Loucy (cell line): ENCODE measurements at regions not wholly inside any gene's neighbourhood (a gene's known extent, or its start where the extent isn't known, plus 50 kb on each side); places are given as distances from the start of the nearest gene placed in this dataset.

Experiments used
- H2AFZ ChIP-seq: fragments of 200-600 bp; sonication (generic); 2 replicates; pipeline ENCODE4 v1.6.0; 2016; ENCODE audit warnings: antibody characterized with exemption, mild to moderate bottlenecking, low read length, moderate library complexity
- H3F3A ChIP-seq: fragments of 200-600 bp; 2 replicates; pipeline ENCODE4 v1.6.0; 2016; ENCODE audit warnings: antibody characterized with exemption, low read depth, mild to moderate bottlenecking
- H3K27me3 ChIP-seq: fragments of 200-600 bp; sonication (generic); 2 replicates; pipeline ENCODE4 v1.6.1; 2014; ENCODE audit warnings: low read length, mild to moderate bottlenecking; ENCODE audit not compliant: insufficient read depth, poor library complexity, severe bottlenecking
- H3K36me3 ChIP-seq: fragments of 200-600 bp; sonication (generic); 2 replicates; pipeline ENCODE4 v1.6.1; 2016; ENCODE audit warnings: low read length; ENCODE audit not compliant: insufficient read depth
- H3K4me1 ChIP-seq: fragments of 200-600 bp; sonication (generic); 2 replicates; pipeline ENCODE4 v1.5.1; 2014; ENCODE audit warnings: low read length, mild to moderate bottlenecking; ENCODE audit not compliant: insufficient read depth, poor library complexity, severe bottlenecking
- H3K4me2 ChIP-seq: fragments of 200-600 bp; sonication (generic); 2 replicates; pipeline ENCODE4 v1.6.0; 2014; ENCODE audit warnings: antibody characterized with exemption, low read length, low read depth, mild to moderate bottlenecking; ENCODE audit not compliant: poor library complexity, severe bottlenecking
- H3K4me3 ChIP-seq: fragments of 200-600 bp; sonication (generic); 2 replicates; pipeline ENCODE4 v1.5.1; 2014; ENCODE audit warnings: low read length, mild to moderate bottlenecking, mixed read lengths; ENCODE audit not compliant: poor library complexity, severe bottlenecking
- H3K79me2 ChIP-seq: fragments of 200-600 bp; sonication (generic); 2 replicates; pipeline ENCODE4 v1.6.1; 2014; ENCODE audit warnings: low read length; ENCODE audit not compliant: insufficient read depth
- H3K9ac ChIP-seq: fragments of 200-600 bp; sonication (generic); 2 replicates; pipeline ENCODE4 v1.6.0; 2014; ENCODE audit warnings: mild to moderate bottlenecking, low read depth, low read length, moderate library complexity; ENCODE audit not compliant: poor library complexity, severe bottlenecking
- H3K9me2 ChIP-seq: fragments of 200-600 bp; sonication (generic); replicated peaks from 2 replicates; pipeline ENCODE4 v1.6.1; 2016; ENCODE audit warnings: low read depth, low read length, mixed read lengths
- H3K9me3 ChIP-seq: fragments of 200-600 bp; sonication (generic); 2 replicates; pipeline ENCODE4 v1.6.1; 2014; ENCODE audit warnings: mild to moderate bottlenecking, antibody characterized with exemption, low read length, low read depth; ENCODE audit not compliant: insufficient read depth
- H4K20me1 ChIP-seq: fragments of 200-600 bp; sonication (generic); 2 replicates; pipeline ENCODE4 v1.6.0; 2014; ENCODE audit warnings: antibody characterized with exemption, low read length, mild to moderate bottlenecking; ENCODE audit not compliant: insufficient read depth, poor library complexity, severe bottlenecking
- CTCF ChIP-seq: fragments of 200-600 bp; sonication (generic); conservative IDR thresholded peaks from 2 replicates; pipeline ENCODE4 v1.5.1; 2014; ENCODE audit warnings: mild to moderate bottlenecking, antibody characterized with exemption, low read length
- EZH2phosphoT487 ChIP-seq: fragments of 200-600 bp; IDR thresholded peaks from 2 replicates; pipeline ENCODE4 v1.6.1; 2018; ENCODE audit warnings: antibody characterized with exemption, mild to moderate bottlenecking, moderate library complexity, borderline replicate concordance

GRCh38 chr6:15736297-15736696, 73.5 kb upstream of the DTNBP1 start:
- Histone ChIP-seq H3K9me3 (no peaks in the 10 kb centered on the region), H3K4me1 (peaks cover 37% of the 10 kb centered on the region)

GRCh38 chr6:15735567-15736265, 72.9 kb upstream of the DTNBP1 start:
- Histone ChIP-seq H3K4me3 (peak overlapping the region; percentile 10), H3K9ac (peak overlapping the region; percentile 48), H3K36me3 (no peaks in the 10 kb centered on the region), H4K20me1 (no peaks in the 10 kb centered on the region), H3K4me2 (peak overlapping the region; percentile 52), H2AFZ (peak overlapping the region; percentile 39), H3F3A (0 out of 2 replicates have a peak, but pooled peaks cover 3% of the 10 kb centered on the region), H3K4me1 (peaks cover 38% of the 10 kb centered on the region), H3K9me3 (no peaks in the 10 kb centered on the region), H3K27me3 (no peaks in the 10 kb centered on the region), H3K9me2 (no peaks in the 10 kb centered on the region), H3K79me2 (no peaks in the 10 kb centered on the region)
- TF ChIP-seq EZH2phosphoT487, result no peak

More at GRCh38 chr6:15736297-15736696, 73.5 kb upstream of the DTNBP1 start:
- Histone ChIP-seq H2AFZ (peak overlapping the region; percentile 39), H3K36me3 (no peaks in the 10 kb centered on the region), H3K4me3 (peak overlapping the region; percentile 10), H3K4me2 (peak overlapping the region; percentile 52), H3K79me2 (no peaks in the 10 kb centered on the region), H3K9ac (peak overlapping the region; percentile 48), H3F3A (0 out of 2 replicates have a peak, but pooled peaks cover 3% of the 10 kb centered on the region), H3K27me3 (no peaks in the 10 kb centered on the region), H4K20me1 (no peaks in the 10 kb centered on the region), H3K9me2 (no peaks in the 10 kb centered on the region)
- no peak for TF ChIP-seq EZH2phosphoT487
- TF ChIP-seq CTCF, result no peak

GRCh38 chr6:15734118-15734897, 71.5 kb upstream of the DTNBP1 start:
- H3K9me3 ChIP-seq, result no peaks in the 10 kb centered on the region
- H3K9me2 ChIP-seq, result no peaks in the 10 kb centered on the region
- H3K79me2 ChIP-seq, result no peaks in the 10 kb centered on the region
- H3K36me3 ChIP-seq, result no peaks in the 10 kb centered on the region
- H3K4me1 ChIP-seq, result peaks cover 52% of the 10 kb centered on the region
- H3K27me3 ChIP-seq, result no peaks in the 10 kb centered on the region
- H3K9ac ChIP-seq, result peak overlapping the region; percentile 48
- no peak overlapping the region for H3K4me3 ChIP-seq
- H3F3A ChIP-seq, result 0 out of 2 replicates have a peak, but pooled peaks cover 3% of the 10 kb centered on the region
- TF ChIP-seq EZH2phosphoT487 (no peak), CTCF (no peak)
- peak overlapping the region; percentile 70 for H2AFZ ChIP-seq
- H3K4me2 ChIP-seq, result peak overlapping the region; percentile 12
- H4K20me1 ChIP-seq, result no peaks in the 10 kb centered on the region
